HG03439 (cell line): ENCODE measurements at regions not wholly inside any gene's neighbourhood (a gene's known extent, or its start where the extent isn't known, plus 50 kb on each side); places are given as distances from the start of the nearest gene placed in this dataset.
"Not testable (repeated sequence)": the region's sequence is repeated elsewhere in the genome, so short reads cannot be mapped to it uniquely, and the experiment has no call there.

Experiments
- ATAC-seq: cut with Tn5 transposase; IDR thresholded peaks from one replicate; pipeline ENCODE4 v1.9.1; 2021; ENCODE audit warnings: mild to moderate bottlenecking, moderate library complexity; ENCODE audit not compliant: unreplicated experiment

- ATAC-seq = no peak
These were observed 51.2 kb upstream of the CARD11 start for GRCh38 chr7:3094701-3095445.

DNA sequence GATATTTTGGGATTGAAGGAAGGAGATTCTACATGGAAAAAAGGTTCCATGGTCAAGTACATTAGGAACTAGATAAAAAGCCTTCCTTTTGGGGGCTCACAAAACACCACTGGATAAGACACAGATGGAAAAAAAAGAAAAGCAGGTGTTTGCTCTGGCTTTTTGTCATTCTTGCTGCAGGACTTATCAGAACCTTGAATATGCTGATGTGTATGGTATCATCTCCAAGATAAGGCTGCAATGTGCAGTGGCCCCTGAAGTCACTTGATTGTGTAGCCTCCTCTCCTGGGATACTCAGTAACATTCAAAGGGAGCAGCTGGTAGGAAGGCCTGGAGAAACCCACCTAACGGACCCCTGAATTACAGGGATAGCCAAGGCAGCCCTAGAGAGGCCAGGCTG, 54.1 kb upstream of the CARD11 start:
- no peak for ATAC-seq

GRCh38 chr7:3102159-3102558, 58.5 kb upstream of the CARD11 start:
- ATAC-seq = no peak

DNA sequence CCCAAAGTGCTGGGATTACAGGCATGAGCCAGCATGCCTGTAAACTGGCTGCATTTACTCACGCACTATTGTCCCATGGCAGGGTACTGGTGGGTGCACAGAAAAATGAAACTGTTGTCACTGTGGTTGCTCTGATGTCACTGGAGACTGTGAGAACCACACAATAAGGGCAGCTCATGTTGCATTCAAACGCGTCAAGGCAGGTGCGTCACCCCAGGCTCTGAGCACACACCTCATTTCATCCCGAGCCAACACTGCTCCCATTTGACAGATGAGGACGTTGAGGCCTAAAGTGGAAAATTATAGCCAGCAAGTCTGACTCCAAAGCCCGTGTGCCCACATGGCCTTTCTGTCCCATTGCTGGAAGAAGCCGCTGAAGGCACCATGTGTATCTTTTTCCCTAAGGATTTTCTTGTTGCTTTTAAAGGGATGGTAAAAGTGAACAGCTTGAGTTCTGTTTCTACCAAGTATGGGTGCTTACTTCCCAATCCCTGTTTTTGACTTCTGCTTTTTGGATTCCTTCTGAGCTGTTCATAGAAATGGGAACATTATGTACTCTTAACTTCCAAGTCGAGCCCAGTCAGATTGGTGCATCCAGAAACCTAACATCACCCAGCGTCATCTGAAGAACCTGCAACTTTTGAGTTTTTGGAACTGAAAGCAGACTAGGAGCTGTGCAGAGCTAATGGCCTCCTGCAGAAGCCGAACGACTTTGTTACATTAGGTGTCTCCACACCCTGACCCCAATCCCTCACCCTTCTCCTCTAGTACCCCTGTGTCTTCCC, 60.1 kb upstream of the CARD11 start:
- ATAC-seq = no peak

DNA sequence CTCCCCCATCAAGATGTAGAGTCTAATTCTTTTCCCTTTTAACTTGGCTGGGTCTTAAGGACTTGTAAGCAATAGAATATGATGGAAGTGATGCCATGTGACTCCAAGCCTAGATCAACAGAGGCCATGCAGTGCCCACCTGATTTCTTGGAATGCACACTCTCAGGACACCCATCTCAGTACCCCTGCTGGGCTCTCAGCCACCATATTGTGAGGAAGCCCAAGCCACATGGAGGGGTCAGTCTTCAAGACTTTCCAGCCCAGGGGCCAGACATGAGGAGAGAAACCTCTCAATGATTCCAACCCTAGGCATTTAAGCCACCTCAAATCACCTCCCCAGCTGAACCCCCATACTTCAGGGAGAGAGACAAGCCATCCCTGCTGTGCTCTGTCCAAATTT, 62.2 kb upstream of the CARD11 start:
- no peak for ATAC-seq

DNA sequence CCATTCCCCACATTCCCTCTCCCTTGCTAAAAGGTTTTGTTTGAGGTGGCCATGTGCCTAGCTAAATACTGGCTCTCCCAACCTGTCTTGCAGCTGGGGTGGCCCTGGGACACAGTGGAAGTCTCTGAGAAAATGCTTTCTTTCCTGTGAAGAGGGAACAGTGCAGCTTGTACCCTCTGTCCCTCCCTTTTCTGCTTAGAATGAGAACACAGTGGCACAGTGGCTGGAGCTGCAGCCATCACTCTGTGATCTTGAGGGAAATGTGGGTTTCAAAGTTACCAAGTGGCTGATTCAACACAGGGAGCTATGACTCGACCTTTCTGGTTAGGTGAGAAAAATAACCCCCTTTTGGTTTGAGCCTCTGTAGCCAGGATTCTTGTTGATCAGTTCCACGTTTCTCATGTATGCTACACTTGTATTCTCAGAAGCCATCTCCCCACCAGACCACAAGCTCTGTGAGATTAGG, 62.7 kb upstream of the CARD11 start:
- no peak for ATAC-seq

DNA sequence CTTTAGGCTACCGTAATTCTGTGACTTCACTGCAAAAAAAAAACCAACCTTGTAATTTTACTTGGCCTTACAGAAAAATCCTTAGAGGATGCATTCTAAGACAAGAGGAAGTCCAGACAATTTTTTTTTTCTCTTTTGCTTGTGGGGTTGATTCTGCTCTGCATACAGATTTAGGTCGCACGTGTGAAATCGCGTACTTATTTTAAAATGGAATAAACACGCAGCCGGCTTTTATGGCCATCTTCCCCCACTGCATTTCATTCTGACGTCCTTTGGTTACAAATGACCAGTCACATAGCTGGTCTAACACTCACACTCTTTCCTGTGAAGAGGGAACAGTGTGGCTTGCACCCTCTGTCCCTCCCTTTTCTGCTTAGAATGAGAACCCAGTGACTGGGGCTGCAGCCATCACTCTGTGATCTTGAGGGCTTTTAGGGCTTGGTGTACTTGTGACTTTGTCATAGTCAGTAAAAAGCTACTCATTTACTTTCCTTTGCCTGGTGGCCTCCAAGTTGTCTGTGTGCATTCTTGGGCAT, 63.6 kb upstream of the CARD11 start:
- no peak for ATAC-seq

DNA sequence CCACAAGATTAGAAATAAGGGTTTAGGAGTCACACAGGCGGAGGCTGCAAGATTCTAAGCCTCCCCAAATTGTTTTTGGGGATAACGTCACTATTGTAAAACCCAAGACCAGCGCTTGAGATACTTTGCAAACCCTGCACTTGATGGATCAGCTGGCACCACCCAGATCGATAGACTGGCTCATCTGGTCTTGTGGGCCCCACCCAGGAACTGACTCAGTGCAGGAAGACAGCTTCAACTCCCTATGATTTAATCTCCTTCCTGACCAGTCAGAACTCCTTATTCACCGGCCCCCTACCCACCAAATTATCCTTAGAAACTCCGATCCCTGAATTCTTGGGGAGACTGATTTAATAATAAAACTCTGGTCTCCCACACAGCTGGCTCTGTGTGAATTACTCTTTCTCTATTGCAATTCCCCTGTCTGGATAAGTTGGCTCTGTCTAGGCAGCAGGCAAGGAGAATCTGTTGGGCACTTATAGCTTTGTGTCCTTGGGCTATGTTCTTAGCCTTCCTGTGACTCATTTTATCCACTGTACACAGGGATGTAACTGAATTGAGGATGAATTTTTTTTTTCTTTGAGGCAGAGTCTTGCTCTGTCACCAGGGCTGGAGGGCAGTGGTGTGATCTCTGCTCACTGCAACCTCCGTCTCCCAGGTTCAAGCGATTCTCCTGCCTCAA, 64.4 kb upstream of the CARD11 start:
- no peak for ATAC-seq

DNA sequence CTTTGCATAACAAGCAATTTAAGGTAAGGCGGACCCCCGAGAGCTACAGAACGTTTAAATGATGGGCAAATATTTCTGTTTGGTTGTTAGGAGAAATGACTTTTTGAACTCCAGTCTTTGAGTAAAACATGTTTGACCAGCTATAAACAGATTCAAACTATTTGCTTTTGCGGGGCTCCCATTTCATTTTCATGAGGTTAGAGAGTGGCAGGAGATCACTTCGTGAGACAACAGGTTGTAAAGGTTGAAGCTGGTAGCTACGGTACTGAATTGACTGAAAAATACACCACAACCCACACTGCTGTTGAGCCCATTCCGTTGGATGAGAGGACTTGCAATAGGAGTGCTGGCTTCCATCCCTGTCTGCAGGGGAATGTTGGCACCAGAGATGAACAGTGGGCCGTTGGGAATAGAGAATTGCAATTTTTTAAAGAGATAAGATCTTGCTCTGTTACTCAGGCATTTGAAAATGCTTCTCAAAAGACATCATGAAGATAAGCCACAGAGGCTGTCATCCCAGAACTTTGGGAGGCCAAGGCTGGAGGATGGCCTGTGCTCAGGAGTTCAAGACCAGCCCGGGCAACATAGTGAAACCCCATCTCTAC, 65.7 kb upstream of the CARD11 start:
- no peak for ATAC-seq

- ATAC-seq = no peak
These were observed 68.9 kb upstream of the CARD11 start for GRCh38 chr7:3112479-3113134.

GRCh38 chr7:3114917-3115316, 71.2 kb upstream of the CARD11 start:
- no peak for ATAC-seq

DNA sequence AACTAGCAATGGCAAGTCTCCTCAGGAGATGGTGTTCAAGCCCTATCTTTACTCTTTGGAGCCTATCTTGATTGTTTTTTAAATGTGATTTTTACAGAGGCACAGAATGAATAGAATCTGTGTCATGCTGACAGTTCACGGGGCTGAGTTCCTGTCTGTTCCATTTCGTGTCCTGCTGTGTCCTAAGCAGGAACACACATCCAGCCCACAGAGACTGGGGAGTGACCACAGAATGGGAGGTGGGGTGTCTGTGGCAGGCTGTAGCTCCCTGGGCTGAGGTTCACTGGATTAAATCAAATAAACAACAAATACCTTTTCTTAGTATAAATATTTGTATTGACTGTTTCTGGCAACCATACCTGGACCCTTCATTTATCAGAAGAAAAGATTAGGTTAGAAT, 73.4 kb upstream of the CARD11 start:
- no peak for ATAC-seq

DNA sequence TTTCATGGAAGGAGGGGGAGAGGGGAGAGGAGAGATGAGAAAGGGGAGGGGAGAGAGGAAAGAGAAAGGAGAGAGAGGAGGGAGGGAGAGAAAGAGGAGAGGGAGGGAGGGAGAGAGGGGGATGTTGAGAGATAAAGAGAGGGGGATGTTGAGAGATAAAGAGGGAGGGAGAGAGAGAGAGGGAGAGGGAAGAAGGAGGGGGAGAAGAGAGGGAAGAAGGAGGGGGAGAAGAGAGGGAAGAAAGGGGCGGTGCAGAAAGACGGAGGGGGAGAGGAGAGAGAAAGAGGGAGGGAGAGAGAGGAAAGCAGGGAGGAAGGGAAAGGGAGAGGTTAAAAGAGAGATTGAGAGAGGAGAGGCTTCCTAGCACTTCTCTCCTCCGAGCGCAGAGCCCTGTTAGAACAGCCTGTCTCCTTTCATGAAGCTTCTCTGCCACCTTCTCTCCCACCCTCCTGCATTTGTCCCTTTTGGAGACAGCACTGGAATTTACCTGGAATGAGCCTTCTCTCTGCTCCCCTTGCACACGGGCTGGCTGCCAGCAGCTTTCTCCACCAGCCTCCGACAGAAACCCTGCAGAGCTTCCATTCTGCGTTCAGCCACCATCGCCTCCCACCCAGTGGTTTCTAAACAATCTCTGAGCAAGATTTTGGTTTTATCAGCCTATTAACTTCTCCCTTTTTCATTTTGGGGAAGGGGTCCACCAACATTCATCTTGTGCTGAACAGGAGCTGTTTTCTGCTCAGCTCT, 74.0 kb upstream of the CARD11 start:
- no peak for ATAC-seq

GRCh38 chr7:3119352-3119927, 75.8 kb upstream of the CARD11 start:
- ATAC-seq = not testable (repeated sequence)

- ATAC-seq = no peak
These were observed 76.3 kb upstream of the CARD11 start for GRCh38 chr7:3119963-3120362.

DNA sequence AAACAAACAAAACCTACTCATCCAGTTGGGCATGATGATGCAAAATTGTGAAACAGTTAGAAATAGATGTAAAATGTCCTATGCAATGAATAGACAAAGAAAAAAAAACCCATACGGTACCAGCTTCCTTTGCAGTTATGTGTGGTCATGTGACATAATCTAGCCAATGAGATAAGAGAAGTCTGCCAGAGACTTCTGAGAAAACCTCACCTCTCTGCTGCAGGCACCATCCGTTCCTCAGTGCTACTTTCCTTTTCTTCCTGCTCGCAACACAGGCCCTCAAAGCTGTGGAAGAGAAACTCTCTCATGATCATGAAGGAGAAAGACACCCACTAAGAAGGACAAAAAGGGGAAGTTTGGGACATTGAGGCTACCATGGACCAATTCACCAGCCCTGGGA, 76.8 kb upstream of the CARD11 start:
- ATAC-seq = no peak

DNA sequence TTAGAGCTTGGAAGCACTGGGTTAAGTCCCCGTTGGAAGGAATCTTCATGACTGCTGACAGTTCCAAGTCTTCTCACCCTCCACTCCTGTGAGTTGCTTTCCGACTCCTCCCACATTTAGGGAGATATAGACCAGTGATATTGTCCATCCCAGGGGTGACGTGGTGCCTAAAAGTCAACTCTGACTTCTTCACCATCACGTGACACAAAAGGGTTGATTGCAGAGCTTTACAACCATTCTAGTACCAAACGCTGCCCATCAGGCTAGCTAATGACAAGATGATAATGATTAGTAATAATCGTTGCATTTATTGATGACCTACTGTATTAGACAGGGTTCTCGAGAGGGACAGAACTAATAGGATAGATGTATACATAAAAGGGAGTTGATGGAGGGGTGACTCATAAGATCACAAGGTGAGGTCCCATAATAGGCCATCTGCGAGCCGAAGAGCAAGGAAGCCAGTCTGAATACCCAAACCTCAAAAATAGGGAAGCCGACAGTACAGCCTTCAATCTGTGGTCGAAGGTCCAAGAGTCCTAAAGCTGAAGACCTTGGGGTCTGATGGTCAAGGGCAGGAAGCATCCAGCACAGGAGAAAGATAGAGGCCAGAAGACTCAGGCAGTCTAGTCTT, 85.3 kb upstream of the CARD11 start:
- no peak for ATAC-seq

- no peak for ATAC-seq
These were observed 90.2 kb upstream of the CARD11 start for GRCh38 chr7:3133811-3134385.

- ATAC-seq = no peak
These were observed 91.1 kb upstream of the CARD11 start for GRCh38 chr7:3134745-3135144.
